Endothelial cell (in vitro differentiated cells): ENCODE measurements at regions not wholly inside any gene's neighbourhood (a gene's known extent, or its start where the extent isn't known, plus 50 kb on each side); places are given as distances from the start of the nearest gene placed in this dataset.
"Not testable (repeated sequence)": the region's sequence is repeated elsewhere in the genome, so short reads cannot be mapped to it uniquely, and the experiment has no call there.

Experiments
- DNase-seq: peaks from one replicate; pipeline ENCODE4 v3.0.0; 2021; ENCODE audit warnings: low spot score
- H3K27ac Mint-ChIP-seq: one replicate; pipeline ENCODE4 v1.8.0; 2021; ENCODE audit warnings: mixed read lengths, inconsistent platforms; ENCODE audit not compliant: unreplicated experiment
- H3K27me3 Mint-ChIP-seq: one replicate; pipeline ENCODE4 v1.8.0; 2021; ENCODE audit warnings: mild to moderate bottlenecking, moderate library complexity, mixed read lengths, inconsistent platforms; ENCODE audit not compliant: unreplicated experiment
- H3K36me3 Mint-ChIP-seq: one replicate; pipeline ENCODE4 v1.8.0; 2021; ENCODE audit warnings: mild to moderate bottlenecking, low read depth, mixed read lengths, inconsistent platforms; ENCODE audit not compliant: unreplicated experiment
- H3K4me1 Mint-ChIP-seq: one replicate; pipeline ENCODE4 v1.8.0; 2021; ENCODE audit warnings: mild to moderate bottlenecking, mixed read lengths, inconsistent platforms; ENCODE audit not compliant: unreplicated experiment
- H3K4me3 Mint-ChIP-seq: one replicate; pipeline ENCODE4 v1.8.0; 2021; ENCODE audit warnings: mild to moderate bottlenecking, mixed read lengths, inconsistent platforms; ENCODE audit not compliant: unreplicated experiment
- H3K9me3 Mint-ChIP-seq: one replicate; pipeline ENCODE4 v1.8.0; 2021; ENCODE audit warnings: mixed read lengths, inconsistent platforms; ENCODE audit not compliant: unreplicated experiment
- TF ChIP-seq, protein P1 (sequence below): fragments of 200-600 bp; sonication (generic); IDR thresholded peaks from one replicate; pipeline ENCODE4 v1.5.0; 2021; ENCODE audit warnings: antibody characterized with exemption; ENCODE audit not compliant: unreplicated experiment

DNA sequence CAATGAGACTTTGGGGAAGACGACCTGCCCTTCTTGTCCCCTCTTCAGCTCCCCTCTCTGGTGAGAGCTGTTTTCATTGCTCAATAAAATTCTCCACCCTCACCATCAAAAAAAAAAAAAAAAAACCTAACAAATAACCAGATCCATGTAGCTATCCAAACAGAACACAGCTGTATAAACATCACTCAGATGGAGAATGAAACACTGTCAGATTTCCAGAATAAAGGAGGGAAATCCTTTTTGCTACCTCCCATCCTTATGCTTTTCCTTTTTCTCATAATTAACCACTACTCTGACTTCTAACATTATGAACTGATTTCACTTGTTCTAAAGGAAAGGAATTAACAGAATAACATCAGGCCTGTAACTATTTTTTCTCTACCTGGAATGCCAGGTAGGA is 155.6 kb downstream of the PPP4R3C start:
- Mint-ChIP-seq H3K36me3 (no peaks in the 10 kb centered on the region), H3K27me3 (no peaks in the 10 kb centered on the region), H3K27ac (no peak overlapping the region), H3K4me3 (no peak overlapping the region), H3K4me1 (peaks cover 3% of the 10 kb centered on the region), H3K9me3 (no peaks in the 10 kb centered on the region)
- TF ChIP-seq, protein P1, sequence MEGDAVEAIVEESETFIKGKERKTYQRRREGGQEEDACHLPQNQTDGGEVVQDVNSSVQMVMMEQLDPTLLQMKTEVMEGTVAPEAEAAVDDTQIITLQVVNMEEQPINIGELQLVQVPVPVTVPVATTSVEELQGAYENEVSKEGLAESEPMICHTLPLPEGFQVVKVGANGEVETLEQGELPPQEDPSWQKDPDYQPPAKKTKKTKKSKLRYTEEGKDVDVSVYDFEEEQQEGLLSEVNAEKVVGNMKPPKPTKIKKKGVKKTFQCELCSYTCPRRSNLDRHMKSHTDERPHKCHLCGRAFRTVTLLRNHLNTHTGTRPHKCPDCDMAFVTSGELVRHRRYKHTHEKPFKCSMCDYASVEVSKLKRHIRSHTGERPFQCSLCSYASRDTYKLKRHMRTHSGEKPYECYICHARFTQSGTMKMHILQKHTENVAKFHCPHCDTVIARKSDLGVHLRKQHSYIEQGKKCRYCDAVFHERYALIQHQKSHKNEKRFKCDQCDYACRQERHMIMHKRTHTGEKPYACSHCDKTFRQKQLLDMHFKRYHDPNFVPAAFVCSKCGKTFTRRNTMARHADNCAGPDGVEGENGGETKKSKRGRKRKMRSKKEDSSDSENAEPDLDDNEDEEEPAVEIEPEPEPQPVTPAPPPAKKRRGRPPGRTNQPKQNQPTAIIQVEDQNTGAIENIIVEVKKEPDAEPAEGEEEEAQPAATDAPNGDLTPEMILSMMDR = no peak
- no peak for DNase-seq

DNA sequence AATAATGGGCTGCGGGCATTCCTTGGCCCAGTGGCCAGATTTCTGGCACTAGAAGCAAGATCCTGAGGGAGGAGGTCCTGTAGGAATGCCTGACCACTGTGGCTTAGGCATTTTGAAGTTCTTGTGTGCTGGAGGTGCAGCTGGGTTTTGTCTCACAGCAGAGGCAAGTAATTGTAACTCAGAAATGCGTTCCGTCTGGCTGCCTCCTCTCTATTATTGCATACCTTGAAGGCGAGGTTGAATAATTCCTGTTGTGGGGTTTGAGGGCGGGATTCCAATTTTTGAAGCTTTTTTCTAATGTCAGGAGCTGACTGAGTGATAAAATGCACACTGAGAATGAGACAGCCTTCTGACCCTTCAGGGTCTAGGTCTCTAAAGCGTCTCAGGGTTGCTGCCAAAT is 170.6 kb downstream of the PPP4R3C start:
- H3K36me3 Mint-ChIP-seq, H3K9me3 Mint-ChIP-seq, H3K4me3 Mint-ChIP-seq, DNase-seq, H3K27ac Mint-ChIP-seq, H3K4me1 Mint-ChIP-seq, H3K27me3 Mint-ChIP-seq: not testable (repeated sequence)

DNA sequence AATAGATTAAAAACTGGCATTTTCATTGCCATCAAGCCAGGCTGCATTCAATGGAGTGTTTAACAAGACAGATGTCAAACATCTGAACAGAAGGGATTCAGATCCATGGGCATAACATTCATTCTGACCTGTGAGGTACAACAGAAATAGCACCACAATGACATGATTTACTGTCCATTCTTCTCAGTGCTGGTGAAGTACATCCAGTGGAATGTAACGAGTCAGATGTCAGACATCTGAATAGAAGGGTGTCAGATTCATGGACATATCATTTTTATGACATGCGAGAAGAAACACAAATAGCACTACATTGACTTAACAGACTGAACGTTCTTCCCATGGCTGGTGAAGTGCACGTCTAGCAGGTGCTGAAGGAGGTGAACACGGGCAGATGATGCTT is 186.4 kb downstream of the PPP4R3C start:
- H3K36me3 Mint-ChIP-seq = no peaks in the 10 kb centered on the region
- TF ChIP-seq, protein P1 = no peak
- H3K27ac Mint-ChIP-seq = no peak overlapping the region
- H3K4me3 Mint-ChIP-seq = no peak overlapping the region
- H3K9me3 Mint-ChIP-seq = no peaks in the 10 kb centered on the region
- no peak for DNase-seq
- no peaks in the 10 kb centered on the region for H3K27me3 Mint-ChIP-seq
- H3K4me1 Mint-ChIP-seq = no peaks in the 10 kb centered on the region

DNA sequence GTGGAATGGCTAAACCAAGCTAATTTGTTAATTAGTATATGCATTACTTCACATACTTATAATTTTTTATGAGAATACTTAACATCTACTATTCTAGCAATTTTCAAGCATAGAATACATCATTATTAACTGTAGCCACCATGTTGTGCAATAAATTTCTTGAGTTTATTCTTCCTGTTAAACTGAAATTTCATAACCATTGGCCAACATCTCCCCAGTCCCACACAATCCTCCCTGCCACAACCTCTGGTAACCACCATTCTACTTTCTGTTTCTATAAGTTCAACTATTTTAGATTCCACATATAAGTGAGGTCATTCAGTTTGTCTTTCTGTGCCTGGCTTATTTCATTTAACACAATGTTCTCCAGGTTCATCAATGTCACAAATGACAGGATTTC is 208.5 kb downstream of the PPP4R3C start:
- TF ChIP-seq, protein P1 = no peak
- Mint-ChIP-seq H3K36me3 (no peaks in the 10 kb centered on the region), H3K9me3 (no peaks in the 10 kb centered on the region), H3K4me1 (no peaks in the 10 kb centered on the region), H3K4me3 (no peak overlapping the region), H3K27me3 (no peaks in the 10 kb centered on the region), H3K27ac (no peak overlapping the region)
- DNase-seq = no peak

DNA sequence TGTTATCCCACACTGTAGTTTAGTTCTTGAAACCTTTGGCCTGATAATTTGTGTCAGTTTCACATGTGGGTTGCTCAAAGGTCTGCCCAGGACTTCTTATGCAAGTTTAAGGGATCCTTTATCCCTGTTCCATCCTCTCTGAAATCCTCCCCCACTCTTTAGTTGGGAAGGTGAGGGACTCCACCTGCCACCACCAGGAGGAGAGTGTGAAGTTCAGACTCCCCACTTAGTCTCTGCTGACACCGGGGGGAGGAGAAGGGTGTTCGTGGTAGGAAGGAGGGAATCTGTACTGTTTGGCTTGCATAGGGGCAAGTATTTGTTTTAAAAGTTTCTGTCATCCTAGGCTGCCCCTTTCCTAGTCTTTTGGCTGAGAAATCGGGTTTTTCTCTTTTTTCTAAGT is 211.8 kb downstream of the PPP4R3C start:
- no peak overlapping the region for H3K27ac Mint-ChIP-seq
- no peak for DNase-seq
- TF ChIP-seq, protein P1 = no peak
- no peaks in the 10 kb centered on the region for H3K4me1 Mint-ChIP-seq
- H3K27me3 Mint-ChIP-seq = no peaks in the 10 kb centered on the region
- no peak overlapping the region for H3K4me3 Mint-ChIP-seq
- H3K9me3 Mint-ChIP-seq = no peaks in the 10 kb centered on the region
- H3K36me3 Mint-ChIP-seq = no peaks in the 10 kb centered on the region

DNA sequence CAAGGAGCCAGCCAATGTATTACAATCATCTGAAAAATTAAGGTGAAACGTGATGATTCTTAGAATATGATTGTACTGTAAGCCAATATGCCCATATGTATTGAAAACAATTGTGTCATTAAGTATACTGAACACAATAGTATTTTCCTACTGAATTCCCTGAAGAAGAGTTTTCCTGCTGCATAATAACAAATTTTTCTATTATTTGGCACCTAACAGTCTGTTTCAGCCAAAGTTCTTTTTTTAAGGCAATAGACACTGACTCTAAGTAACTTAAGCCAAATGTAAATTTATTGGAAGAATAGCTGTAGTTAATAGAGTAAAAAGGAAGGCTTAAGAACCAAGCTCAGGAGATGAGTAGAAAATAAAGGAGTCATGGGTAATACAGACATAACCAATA is 220.6 kb downstream of the PPP4R3C start:
- no peak overlapping the region for H3K4me3 Mint-ChIP-seq
- DNase-seq = no peak
- H3K4me1 Mint-ChIP-seq = no peaks in the 10 kb centered on the region
- TF ChIP-seq, protein P1 = no peak
- no peaks in the 10 kb centered on the region for H3K36me3 Mint-ChIP-seq
- H3K9me3 Mint-ChIP-seq = peaks cover 6% of the 10 kb centered on the region
- H3K27ac Mint-ChIP-seq = no peak overlapping the region
- no peaks in the 10 kb centered on the region for H3K27me3 Mint-ChIP-seq
